Activated CD8-positive, alpha-beta T cell treated with anti-CD3 and anti-CD28 coated beads, Interleukin-2, amount 10 ng/mL, durations not matched to agents 7 days and 5 days (primary cell): ENCODE measurements at regions not wholly inside any gene's neighbourhood (a gene's known extent, or its start where the extent isn't known, plus 50 kb on each side); places are given as distances from the start of the nearest gene placed in this dataset.
"Not testable (repeated sequence)": the region's sequence is repeated elsewhere in the genome, so short reads cannot be mapped to it uniquely, and the experiment has no call there.

Source experiments
- ATAC-seq: fragments of 150-1000 bp; cut with Tn5 transposase; one replicate; pipeline ENCODE4 v1.10.0; 2021; ENCODE audit warnings: moderate library complexity
- CTCF ChIA-PET: fragments of 350-600 bp; sonication (Branson Sonifier 250); formaldehyde crosslinking; loops from one replicate; lab custom pipeline; 2021; ENCODE audit warnings: antibody characterized with exemption; lab: Charles Lee
- POLR2A ChIA-PET: fragments of 350-600 bp; sonication (Branson Sonifier 250); formaldehyde crosslinking; loops from one replicate; lab custom pipeline; 2021; ENCODE audit warnings: antibody characterized with exemption; lab: Charles Lee
- DNase-seq: peaks from one replicate; pipeline ENCODE4 v3.0.0-alpha.2; 2020
- H3K27ac Mint-ChIP-seq: one replicate; pipeline ENCODE4 v1.8.0; 2021; ENCODE audit warnings: mild to moderate bottlenecking, mixed read lengths
- H3K27me3 Mint-ChIP-seq: one replicate; pipeline ENCODE4 v1.8.0; 2021; ENCODE audit warnings: low read depth, mixed read lengths
- H3K36me3 Mint-ChIP-seq: one replicate; pipeline ENCODE4 v1.8.0; 2021; ENCODE audit warnings: low read depth, mixed read lengths
- H3K4me1 Mint-ChIP-seq: one replicate; pipeline ENCODE4 v1.8.0; 2021; ENCODE audit warnings: low read depth, mixed read lengths
- H3K4me3 Mint-ChIP-seq: one replicate; pipeline ENCODE4 v1.8.0; 2021; ENCODE audit warnings: mild to moderate bottlenecking, mixed read lengths
- H3K9me3 Mint-ChIP-seq: one replicate; pipeline ENCODE4 v1.8.0; 2022; ENCODE audit warnings: mixed read lengths; ENCODE audit not compliant: insufficient read depth

- ATAC-seq, result no peak
- H3K9me3 Mint-ChIP-seq, result peaks cover 5% of the 10 kb centered on the region
- no peaks in the 10 kb centered on the region for H3K36me3 Mint-ChIP-seq
- POLR2A ChIA-PET, result no interaction called here
- H3K4me3 Mint-ChIP-seq, result no peak overlapping the region
- DNase-seq, result no peak
- CTCF ChIA-PET, result no interaction called here
- no peak overlapping the region for H3K27ac Mint-ChIP-seq
- no peaks in the 10 kb centered on the region for H3K4me1 Mint-ChIP-seq
- H3K27me3 Mint-ChIP-seq, result no peaks in the 10 kb centered on the region
Observed at GRCh38 chr13:53439439-53440225, 411.0 kb downstream of the OLFM4 start.

GRCh38 chr13:53442979-53443378 lies 414.4 kb downstream of the OLFM4 start:
- H3K36me3 Mint-ChIP-seq, result no peaks in the 10 kb centered on the region
- ChIA-PET CTCF (no interaction called here), POLR2A (no interaction called here)
- H3K27ac Mint-ChIP-seq, result no peak overlapping the region
- no peak for DNase-seq
- ATAC-seq, result no peak
- H3K4me3 Mint-ChIP-seq, result no peak overlapping the region
- peaks cover 14% of the 10 kb centered on the region for H3K9me3 Mint-ChIP-seq
- H3K27me3 Mint-ChIP-seq, result no peaks in the 10 kb centered on the region
- no peaks in the 10 kb centered on the region for H3K4me1 Mint-ChIP-seq

- Mint-ChIP-seq H3K27ac (no peak overlapping the region), H3K4me3 (no peak overlapping the region), H3K36me3 (no peaks in the 10 kb centered on the region), H3K9me3 (peaks cover 35% of the 10 kb centered on the region), H3K4me1 (no peaks in the 10 kb centered on the region), H3K27me3 (no peaks in the 10 kb centered on the region)
- DNase-seq, result no peak
- ChIA-PET CTCF (no interaction called here), POLR2A (no interaction called here)
- ATAC-seq, result no peak
Observed at GRCh38 chr13:53445686-53446085, 417.1 kb downstream of the OLFM4 start.

- ChIA-PET POLR2A (no interaction called here), CTCF (no interaction called here)
- Mint-ChIP-seq H3K36me3 (no peaks in the 10 kb centered on the region), H3K4me3 (no peak overlapping the region), H3K4me1 (no peaks in the 10 kb centered on the region), H3K27me3 (no peaks in the 10 kb centered on the region), H3K27ac (no peak overlapping the region), H3K9me3 (peaks cover 48% of the 10 kb centered on the region)
- no peak for ATAC-seq
- DNase-seq, result no peak
Observed at GRCh38 chr13:53447456-53447855, 418.8 kb downstream of the OLFM4 start.

GRCh38 chr13:53447863-53448262 lies 419.2 kb downstream of the OLFM4 start:
- ChIA-PET CTCF (no interaction called here), POLR2A (no interaction called here)
- H3K9me3 Mint-ChIP-seq, result peaks cover 48% of the 10 kb centered on the region
- H3K4me3 Mint-ChIP-seq, result no peak overlapping the region
- DNase-seq, result no peak
- ATAC-seq, result no peak
- H3K36me3 Mint-ChIP-seq, result no peaks in the 10 kb centered on the region
- H3K4me1 Mint-ChIP-seq, result no peaks in the 10 kb centered on the region
- no peaks in the 10 kb centered on the region for H3K27me3 Mint-ChIP-seq
- H3K27ac Mint-ChIP-seq, result no peak overlapping the region

GRCh38 chr13:53452263-53452808 lies 423.7 kb downstream of the OLFM4 start:
- H3K27me3 Mint-ChIP-seq, POLR2A ChIA-PET, CTCF ChIA-PET, ATAC-seq, DNase-seq, H3K27ac Mint-ChIP-seq, H3K4me1 Mint-ChIP-seq, H3K4me3 Mint-ChIP-seq, H3K36me3 Mint-ChIP-seq: not testable (repeated sequence)
- H3K9me3 Mint-ChIP-seq, result peaks cover 39% of the 10 kb centered on the region

- POLR2A ChIA-PET, result no interaction called here
- no peak overlapping the region for H3K27ac Mint-ChIP-seq
- H3K4me3 Mint-ChIP-seq, result no peak overlapping the region
- peaks cover 12% of the 10 kb centered on the region for H3K9me3 Mint-ChIP-seq
- H3K36me3 Mint-ChIP-seq, result no peaks in the 10 kb centered on the region
- CTCF ChIA-PET, result no interaction called here
- no peaks in the 10 kb centered on the region for H3K27me3 Mint-ChIP-seq
- DNase-seq (no peak), ATAC-seq (no peak)
- no peaks in the 10 kb centered on the region for H3K4me1 Mint-ChIP-seq
Observed at GRCh38 chr13:53460796-53461195, 432.2 kb downstream of the OLFM4 start.

- ChIA-PET CTCF (no interaction called here), POLR2A (no interaction called here)
- Mint-ChIP-seq H3K9me3 (peaks cover 17% of the 10 kb centered on the region), H3K27me3 (no peaks in the 10 kb centered on the region), H3K4me1 (no peaks in the 10 kb centered on the region), H3K36me3 (no peaks in the 10 kb centered on the region), H3K4me3 (no peak overlapping the region), H3K27ac (no peak overlapping the region)
- no peak for ATAC-seq
- no peak for DNase-seq
Observed at GRCh38 chr13:53463106-53463505, 434.5 kb downstream of the OLFM4 start.

- CTCF ChIA-PET, result no interaction called here
- no peak overlapping the region for H3K27ac Mint-ChIP-seq
- peaks cover 11% of the 10 kb centered on the region for H3K9me3 Mint-ChIP-seq
- POLR2A ChIA-PET, result no interaction called here
- ATAC-seq (no peak), DNase-seq (no peak)
- no peaks in the 10 kb centered on the region for H3K27me3 Mint-ChIP-seq
- no peak overlapping the region for H3K4me3 Mint-ChIP-seq
- no peaks in the 10 kb centered on the region for H3K36me3 Mint-ChIP-seq
- H3K4me1 Mint-ChIP-seq, result no peaks in the 10 kb centered on the region
Observed at GRCh38 chr13:53466576-53466975, 438.0 kb downstream of the OLFM4 start.

GRCh38 chr13:53473397-53473796 lies 444.8 kb downstream of the OLFM4 start:
- ATAC-seq (no peak), DNase-seq (no peak)
- H3K27me3 Mint-ChIP-seq, result no peaks in the 10 kb centered on the region
- ChIA-PET CTCF (no interaction called here), POLR2A (no interaction called here)
- no peaks in the 10 kb centered on the region for H3K36me3 Mint-ChIP-seq
- no peak overlapping the region for H3K4me3 Mint-ChIP-seq
- H3K9me3 Mint-ChIP-seq, result no peaks in the 10 kb centered on the region
- no peak overlapping the region for H3K27ac Mint-ChIP-seq
- H3K4me1 Mint-ChIP-seq, result no peaks in the 10 kb centered on the region

- CTCF ChIA-PET, result no interaction called here
- no peak for ATAC-seq
- Mint-ChIP-seq H3K27me3 (no peaks in the 10 kb centered on the region), H3K9me3 (no peaks in the 10 kb centered on the region), H3K4me1 (no peaks in the 10 kb centered on the region), H3K27ac (no peak overlapping the region), H3K36me3 (no peaks in the 10 kb centered on the region), H3K4me3 (no peak overlapping the region)
- POLR2A ChIA-PET, result no interaction called here
- no peak for DNase-seq
Observed at GRCh38 chr13:53474878-53475277, 446.3 kb downstream of the OLFM4 start.

GRCh38 chr13:53490752-53491151 lies 462.1 kb downstream of the OLFM4 start:
- H3K27ac Mint-ChIP-seq, result no peak overlapping the region
- POLR2A ChIA-PET, result no interaction called here
- ATAC-seq, result no peak

More at GRCh38 chr13:53490752-53491151, 462.1 kb downstream of the OLFM4 start:
- H3K36me3 Mint-ChIP-seq, result no peaks in the 10 kb centered on the region
- H3K4me3 Mint-ChIP-seq, result no peak overlapping the region
- DNase-seq, result no peak
- CTCF ChIA-PET, result no interaction called here
- no peaks in the 10 kb centered on the region for H3K4me1 Mint-ChIP-seq
- peaks cover 6% of the 10 kb centered on the region for H3K9me3 Mint-ChIP-seq
- no peaks in the 10 kb centered on the region for H3K27me3 Mint-ChIP-seq
